Nephron progenitor cell (in vitro differentiated cells): ENCODE measurements at regions not wholly inside any gene's neighbourhood (a gene's known extent, or its start where the extent isn't known, plus 50 kb on each side); places are given as distances from the start of the nearest gene placed in this dataset.

Experiments used
- DNase-seq: peaks from one replicate; pipeline ENCODE4 v3.0.0; 2021
- H3K27ac Mint-ChIP-seq: 2 replicates; pipeline ENCODE4 v1.8.0; 2021; ENCODE audit warnings: mild to moderate bottlenecking, moderate library complexity, mixed read lengths
- H3K27me3 Mint-ChIP-seq: 2 replicates; pipeline ENCODE4 v1.8.0; 2021; ENCODE audit warnings: mild to moderate bottlenecking, low read depth, mixed read lengths; ENCODE audit not compliant: poor library complexity
- H3K36me3 Mint-ChIP-seq: 2 replicates; pipeline ENCODE4 v1.8.0; 2021; ENCODE audit warnings: low read depth, mixed read lengths
- H3K4me1 Mint-ChIP-seq: 2 replicates; pipeline ENCODE4 v1.8.0; 2021; ENCODE audit warnings: mixed read lengths
- H3K4me3 Mint-ChIP-seq: 2 replicates; pipeline ENCODE4 v1.8.0; 2021; ENCODE audit warnings: mild to moderate bottlenecking, moderate library complexity, mixed read lengths
- H3K9me3 Mint-ChIP-seq: 2 replicates; pipeline ENCODE4 v1.8.0; 2021; ENCODE audit warnings: mild to moderate bottlenecking, moderate library complexity, mixed read lengths
- TF ChIP-seq, protein P1 (sequence below): fragments of 200-600 bp; sonication (generic); IDR thresholded peaks from 2 replicates; pipeline ENCODE4 v1.5.0; 2021; ENCODE audit warnings: antibody characterized with exemption

DNA sequence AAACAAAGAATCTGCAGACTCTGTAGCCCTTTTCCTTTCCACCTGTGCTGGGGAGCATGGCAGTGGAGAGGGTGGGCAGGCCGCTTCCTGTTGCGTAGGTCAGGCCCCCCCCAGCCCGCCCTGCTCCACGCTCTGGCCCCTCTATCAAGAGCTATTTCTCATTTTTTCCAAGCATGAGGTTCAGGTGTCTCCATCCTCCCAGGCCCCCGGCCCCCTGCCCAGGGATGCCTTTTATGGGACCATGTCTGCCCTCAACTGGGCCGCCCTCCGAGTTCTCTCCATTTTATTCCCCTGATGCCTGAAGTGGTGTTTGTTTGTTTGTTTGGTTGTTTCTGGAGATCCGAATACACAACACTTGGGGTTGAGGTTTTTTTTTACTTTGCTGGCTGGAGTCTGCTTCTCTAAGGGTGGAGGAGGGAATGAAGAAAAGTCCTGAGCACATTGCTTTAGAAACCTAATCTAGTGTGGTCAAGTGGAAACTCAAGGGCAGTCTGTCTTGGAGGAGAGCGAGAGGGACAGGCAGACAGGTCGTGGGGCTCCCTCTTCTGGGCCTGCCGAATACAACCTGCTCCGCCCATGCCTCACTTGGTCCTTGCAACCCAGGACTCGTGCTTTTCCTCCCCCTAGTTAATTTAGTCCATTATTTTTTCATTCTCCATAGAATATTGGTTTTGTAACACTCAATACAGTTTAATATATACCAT lies 176.5 kb upstream of the LYSMD4 start:
- peaks cover 28% of the 10 kb centered on the region for H3K27me3 Mint-ChIP-seq
- no peaks in the 10 kb centered on the region for H3K36me3 Mint-ChIP-seq
- no peak for DNase-seq
- peak overlapping the region; percentile 11 for H3K4me3 Mint-ChIP-seq
- H3K9me3 Mint-ChIP-seq = no peaks in the 10 kb centered on the region
- TF ChIP-seq, protein P1, sequence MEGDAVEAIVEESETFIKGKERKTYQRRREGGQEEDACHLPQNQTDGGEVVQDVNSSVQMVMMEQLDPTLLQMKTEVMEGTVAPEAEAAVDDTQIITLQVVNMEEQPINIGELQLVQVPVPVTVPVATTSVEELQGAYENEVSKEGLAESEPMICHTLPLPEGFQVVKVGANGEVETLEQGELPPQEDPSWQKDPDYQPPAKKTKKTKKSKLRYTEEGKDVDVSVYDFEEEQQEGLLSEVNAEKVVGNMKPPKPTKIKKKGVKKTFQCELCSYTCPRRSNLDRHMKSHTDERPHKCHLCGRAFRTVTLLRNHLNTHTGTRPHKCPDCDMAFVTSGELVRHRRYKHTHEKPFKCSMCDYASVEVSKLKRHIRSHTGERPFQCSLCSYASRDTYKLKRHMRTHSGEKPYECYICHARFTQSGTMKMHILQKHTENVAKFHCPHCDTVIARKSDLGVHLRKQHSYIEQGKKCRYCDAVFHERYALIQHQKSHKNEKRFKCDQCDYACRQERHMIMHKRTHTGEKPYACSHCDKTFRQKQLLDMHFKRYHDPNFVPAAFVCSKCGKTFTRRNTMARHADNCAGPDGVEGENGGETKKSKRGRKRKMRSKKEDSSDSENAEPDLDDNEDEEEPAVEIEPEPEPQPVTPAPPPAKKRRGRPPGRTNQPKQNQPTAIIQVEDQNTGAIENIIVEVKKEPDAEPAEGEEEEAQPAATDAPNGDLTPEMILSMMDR = peak; percentile 28
- H3K4me1 Mint-ChIP-seq = peaks cover 26% of the 10 kb centered on the region
- H3K27ac Mint-ChIP-seq = no peak overlapping the region

- H3K4me3 Mint-ChIP-seq = no peak overlapping the region
- H3K36me3 Mint-ChIP-seq = no peaks in the 10 kb centered on the region
- no peak overlapping the region for H3K27ac Mint-ChIP-seq
- no peak for DNase-seq
- TF ChIP-seq, protein P1 = no peak
- peaks cover 26% of the 10 kb centered on the region for H3K4me1 Mint-ChIP-seq
- H3K27me3 Mint-ChIP-seq = peaks cover 31% of the 10 kb centered on the region
- no peaks in the 10 kb centered on the region for H3K9me3 Mint-ChIP-seq
Measured at GRCh38 chr15:99907698-99908097, 174.5 kb upstream of the LYSMD4 start.

DNA sequence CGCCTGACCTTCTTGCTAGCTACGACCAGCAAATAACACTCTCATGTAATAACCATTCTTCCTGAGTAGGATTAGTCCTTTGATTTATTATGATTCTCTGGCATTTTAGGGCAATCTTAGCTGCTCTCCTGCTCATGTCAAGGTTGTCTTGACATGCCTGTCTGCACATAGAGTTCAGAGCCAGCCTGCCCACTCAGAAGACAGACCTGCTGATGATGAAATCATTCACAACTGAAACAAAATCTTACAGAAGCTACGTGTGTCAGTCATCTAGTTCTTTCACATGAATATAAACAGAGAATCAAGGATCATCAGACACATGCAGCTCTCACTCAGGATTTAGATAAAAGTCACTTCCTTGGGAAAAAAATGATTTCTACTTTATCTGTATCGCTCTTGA lies 173.6 kb upstream of the LYSMD4 start:
- Mint-ChIP-seq H3K36me3 (no peaks in the 10 kb centered on the region), H3K4me3 (no peak overlapping the region), H3K9me3 (no peaks in the 10 kb centered on the region), H3K4me1 (peaks cover 24% of the 10 kb centered on the region), H3K27me3 (peaks cover 31% of the 10 kb centered on the region), H3K27ac (no peak overlapping the region)
- TF ChIP-seq, protein P1 = no peak
- DNase-seq = no peak

GRCh38 chr15:99906311-99906710 lies 173.1 kb upstream of the LYSMD4 start:
- Mint-ChIP-seq H3K27ac (no peak overlapping the region), H3K36me3 (no peaks in the 10 kb centered on the region), H3K4me1 (peaks cover 22% of the 10 kb centered on the region), H3K9me3 (no peaks in the 10 kb centered on the region), H3K4me3 (no peak overlapping the region), H3K27me3 (peaks cover 31% of the 10 kb centered on the region)
- no peak for DNase-seq
- TF ChIP-seq, protein P1 = no peak

- Mint-ChIP-seq H3K27me3 (peaks cover 22% of the 10 kb centered on the region), H3K27ac (no peak overlapping the region), H3K4me1 (peaks cover 11% of the 10 kb centered on the region)
Measured at GRCh38 chr15:99902248-99902928, 169.2 kb upstream of the LYSMD4 start.

More at GRCh38 chr15:99902248-99902928, 169.2 kb upstream of the LYSMD4 start:
- peaks cover 16% of the 10 kb centered on the region for H3K9me3 Mint-ChIP-seq
- no peaks in the 10 kb centered on the region for H3K36me3 Mint-ChIP-seq
- H3K4me3 Mint-ChIP-seq = no peak overlapping the region
- TF ChIP-seq, protein P1 = no peak
- no peak for DNase-seq
